A172 (cell line): ENCODE measurements at regions not wholly inside any gene's neighbourhood (a gene's known extent, or its start where the extent isn't known, plus 50 kb on each side); places are given as distances from the start of the nearest gene placed in this dataset.

ENCODE experiments used
- DNase-seq: peaks from one replicate; pipeline ENCODE4 v3.0.0-alpha.2; 2015; ENCODE audit warnings: low spot score

DNA sequence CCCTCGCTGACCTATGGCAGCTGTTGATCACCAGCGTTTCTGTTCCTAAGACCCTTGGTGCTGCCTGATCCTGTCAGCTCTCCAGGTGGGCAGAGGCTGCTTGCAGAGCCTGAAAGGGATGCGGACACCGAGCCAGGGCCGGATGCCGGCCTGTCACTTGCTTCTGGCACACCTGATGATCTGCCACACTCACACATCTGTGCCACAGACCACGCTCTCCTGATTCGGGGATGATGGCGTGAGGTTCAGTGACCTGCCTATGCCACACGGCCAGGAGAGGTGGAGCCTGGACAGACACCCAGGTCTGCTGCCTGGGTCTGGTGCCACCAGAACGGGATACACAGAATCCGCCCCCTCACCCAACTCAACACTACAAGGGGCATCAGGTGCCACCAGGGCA lies 129.4 kb upstream of the GLI2 start:
- no peak for DNase-seq

DNA sequence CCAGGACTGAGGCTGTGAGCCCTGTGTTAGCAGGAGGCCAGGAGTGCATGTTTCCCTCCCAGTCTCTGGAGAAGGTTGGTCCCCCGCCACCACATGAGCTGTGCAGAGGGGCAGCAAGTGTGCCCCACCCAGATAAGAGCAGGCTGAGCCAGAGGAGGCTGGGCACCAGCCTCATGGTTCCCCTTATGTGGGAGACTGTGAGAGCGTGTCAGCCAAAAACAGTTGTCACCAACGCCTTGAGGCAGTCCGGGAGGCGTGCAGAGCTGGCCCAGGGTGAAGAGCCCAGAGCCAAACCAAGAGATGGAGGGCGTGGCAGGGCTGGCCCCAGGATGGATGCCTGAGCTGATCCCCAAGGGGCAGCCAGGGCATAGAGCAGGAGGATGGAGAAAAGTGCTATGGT lies 128.7 kb upstream of the GLI2 start:
- no peak for DNase-seq

DNA sequence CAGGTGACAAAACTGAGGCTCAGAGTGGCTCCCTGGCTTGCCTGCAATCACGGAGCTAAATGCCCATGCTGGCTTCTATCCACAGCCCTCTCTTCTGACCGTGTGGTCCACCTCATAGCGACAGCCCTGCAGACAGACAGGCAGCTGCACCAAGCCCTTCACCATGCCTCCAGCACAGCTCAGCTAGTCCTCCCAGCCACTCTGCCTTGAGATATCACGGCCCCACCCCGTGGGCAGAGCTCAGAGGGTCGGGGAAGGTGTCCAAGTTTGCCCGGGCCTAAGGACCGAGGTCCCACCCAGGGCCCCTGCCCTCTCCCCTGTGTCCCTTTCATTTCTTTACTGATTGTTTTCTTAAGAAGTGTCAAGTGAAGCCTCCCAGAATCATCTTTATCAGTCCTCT lies 128.2 kb upstream of the GLI2 start:
- DNase-seq: no peak

DNA sequence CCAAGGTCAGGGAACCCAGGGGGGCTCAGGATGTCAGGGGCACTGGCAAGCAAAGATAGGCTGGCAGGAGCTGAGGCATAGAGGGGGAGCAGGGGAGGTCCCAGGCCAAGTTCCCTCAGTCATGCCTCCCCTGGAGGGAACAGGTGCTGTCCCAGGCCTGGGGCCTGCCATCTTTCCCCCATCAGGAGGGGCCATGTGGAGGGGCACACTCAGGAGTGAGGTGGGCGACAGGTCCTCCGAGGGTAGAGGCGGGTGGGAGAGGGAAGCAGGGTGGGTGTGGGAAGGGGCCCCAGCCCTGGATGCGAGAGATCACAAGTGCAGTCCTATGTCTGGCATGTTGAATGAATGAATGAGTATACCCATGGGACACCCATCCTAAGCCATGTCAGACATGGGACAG lies 127.7 kb upstream of the GLI2 start:
- no peak for DNase-seq

DNA sequence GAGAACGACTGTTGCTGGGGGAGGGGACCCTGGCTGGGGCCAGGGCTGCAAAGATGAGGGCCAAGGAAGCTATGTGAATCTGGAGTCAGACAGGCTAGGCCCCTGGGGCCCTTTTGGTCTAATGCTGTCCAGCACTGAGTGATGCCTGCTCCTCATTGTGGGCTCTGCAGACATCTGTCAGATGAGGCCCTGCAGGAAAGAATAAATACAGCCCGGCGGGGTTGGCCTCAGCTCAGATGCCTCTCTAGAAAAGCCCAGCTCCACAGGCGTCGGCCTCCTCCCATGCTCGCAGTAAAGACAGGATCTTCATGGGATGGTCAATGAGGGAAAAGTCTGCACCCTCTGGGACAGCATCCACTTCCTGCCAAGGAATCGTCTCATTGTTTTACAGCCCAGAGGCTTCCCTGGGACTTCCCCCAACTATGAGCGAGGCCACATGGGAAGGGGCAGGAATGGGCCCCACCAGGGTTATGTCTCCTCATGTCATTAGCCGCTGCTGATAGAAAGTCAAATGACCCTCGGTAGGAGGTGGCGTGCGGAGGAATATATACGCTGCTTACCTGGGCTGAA lies 125.8 kb upstream of the GLI2 start:
- DNase-seq: no peak

DNA sequence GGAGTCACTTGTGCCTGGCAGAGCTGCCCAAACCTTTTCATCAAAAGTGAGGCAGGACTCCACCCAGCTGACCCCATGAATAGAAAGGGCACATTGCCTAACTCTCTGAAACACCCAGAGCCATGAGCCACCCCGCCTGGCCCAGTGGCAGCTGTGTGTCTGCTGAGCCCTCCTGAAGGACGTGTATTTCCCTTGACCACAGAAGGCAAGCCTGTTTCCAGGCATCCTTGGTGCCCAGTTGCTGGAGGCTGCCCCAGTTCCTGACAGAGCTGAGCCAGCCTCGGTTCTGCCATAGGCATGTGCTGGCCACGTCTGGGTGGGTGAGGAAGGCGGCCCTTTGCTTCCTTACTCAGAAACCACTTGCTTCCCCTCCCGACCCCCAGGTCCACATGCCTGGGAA lies 124.7 kb upstream of the GLI2 start:
- DNase-seq: no peak

DNA sequence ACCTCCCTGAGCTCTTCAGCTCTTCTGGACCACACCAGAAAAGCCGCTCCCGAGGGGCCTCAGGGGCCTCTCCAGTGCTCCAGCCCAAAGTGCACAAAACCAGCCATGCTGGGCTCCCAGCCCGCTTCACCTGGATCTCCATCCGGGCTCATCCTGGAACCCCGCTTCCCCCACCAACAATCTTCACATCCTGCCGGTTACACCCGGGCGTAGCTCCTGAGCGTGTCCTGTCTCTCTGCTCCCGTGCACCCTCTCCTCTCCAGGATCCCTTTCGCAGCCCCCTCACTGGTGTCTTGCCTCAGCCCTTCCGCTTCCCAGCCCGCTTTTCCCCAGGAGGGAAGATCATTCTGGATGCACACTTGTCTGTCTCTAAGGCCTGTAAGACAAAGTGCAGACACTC lies 123.7 kb upstream of the GLI2 start:
- DNase-seq: no peak

DNA sequence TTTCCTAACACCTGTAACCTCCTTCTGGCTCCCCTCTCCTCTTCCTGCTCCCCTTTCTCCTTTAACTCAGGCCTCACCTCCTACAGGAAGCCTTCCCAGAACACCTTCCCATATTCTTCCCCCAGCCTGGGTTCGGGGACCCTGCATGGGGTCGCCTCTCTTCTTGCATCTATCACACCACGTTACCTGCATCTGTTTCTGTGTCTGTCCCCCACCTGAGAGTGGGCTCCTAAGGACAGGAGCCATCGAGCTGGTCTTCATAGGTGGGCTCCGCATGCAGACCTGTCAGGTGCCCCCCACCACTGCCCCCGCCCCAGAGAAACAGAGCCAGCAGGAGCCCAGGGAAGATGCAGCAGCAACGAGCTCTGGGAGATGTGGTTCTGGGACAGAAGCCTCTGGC lies 123.2 kb upstream of the GLI2 start:
- no peak for DNase-seq

DNA sequence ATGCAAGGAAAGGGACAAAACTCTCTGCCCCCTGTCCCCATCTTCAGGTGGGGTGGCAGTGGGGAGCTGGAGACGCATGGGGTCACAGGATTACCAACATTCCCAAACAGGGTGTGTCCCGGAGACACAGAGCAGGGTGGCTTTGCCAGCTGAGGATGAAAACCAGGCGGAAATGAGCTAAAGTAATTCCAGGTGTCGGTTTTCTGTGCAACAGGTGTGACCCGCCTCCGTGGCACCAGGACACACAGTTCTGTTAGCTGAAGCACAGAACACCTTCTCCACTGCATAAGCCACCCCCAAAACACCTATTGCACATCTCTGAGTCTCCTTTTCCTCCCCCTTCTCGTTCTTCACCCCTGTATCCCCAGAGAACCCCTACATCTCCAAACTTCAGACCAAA lies 122.7 kb upstream of the GLI2 start:
- no peak for DNase-seq

DNA sequence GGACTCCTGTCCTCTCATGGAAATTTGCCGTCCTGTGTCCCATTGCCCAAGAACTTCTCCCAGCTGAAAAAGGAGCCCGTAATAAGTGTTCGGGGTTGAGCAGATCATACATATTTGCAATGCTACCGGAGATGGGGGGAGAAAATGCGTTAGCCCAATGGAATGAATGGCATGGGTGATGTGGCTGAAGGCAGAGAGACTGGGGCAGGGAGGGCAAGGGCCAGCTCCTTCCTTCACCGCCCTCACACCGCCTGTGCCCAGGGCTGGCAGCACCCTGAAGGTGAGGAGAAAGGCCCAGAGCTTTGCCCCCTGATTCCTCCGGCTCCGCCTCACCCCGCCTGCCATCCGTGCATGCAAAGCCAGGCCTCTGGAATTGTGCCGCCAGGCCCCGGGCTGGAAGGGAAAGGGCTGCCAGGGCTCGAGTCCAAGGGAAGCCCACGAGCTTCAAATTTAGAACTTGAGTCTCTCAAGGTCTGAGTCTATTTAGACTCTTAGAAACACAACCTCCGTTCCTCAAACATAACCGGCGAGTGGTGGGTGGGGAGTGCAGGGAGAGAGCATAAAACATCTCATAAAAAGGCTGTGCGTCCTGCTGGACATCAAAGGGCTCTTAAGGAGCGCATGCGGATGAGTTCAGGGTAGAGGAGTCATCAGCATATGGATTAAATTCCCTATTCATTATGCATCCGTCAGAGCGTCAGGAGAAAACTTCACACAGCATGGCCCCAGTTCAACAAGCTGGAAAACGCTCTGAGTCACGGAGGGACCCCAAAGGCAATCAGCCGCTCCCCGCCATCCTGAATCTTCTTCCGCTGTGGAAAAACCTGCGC lies 121.7 kb upstream of the GLI2 start:
- no peak for DNase-seq

DNA sequence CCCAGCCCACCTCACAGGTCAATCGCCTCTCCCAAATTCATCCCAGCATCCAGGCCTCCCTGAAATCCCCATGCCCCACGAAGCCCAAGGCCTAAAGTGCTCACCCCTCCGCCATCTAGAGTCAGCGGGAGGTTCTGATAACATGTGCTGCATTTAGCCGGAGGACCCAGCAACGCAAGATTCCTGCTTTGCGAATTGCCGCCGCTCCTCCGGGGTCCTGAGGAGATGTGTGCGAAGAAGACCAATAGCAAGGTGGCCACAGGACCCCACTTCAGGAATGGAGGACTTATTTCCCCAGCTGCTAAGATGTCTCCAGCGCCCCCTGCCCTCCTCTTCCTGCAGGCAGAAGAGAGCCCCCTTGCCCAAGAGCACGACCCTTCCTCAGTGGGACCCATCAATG lies 120.8 kb upstream of the GLI2 start:
- DNase-seq: no peak

DNA sequence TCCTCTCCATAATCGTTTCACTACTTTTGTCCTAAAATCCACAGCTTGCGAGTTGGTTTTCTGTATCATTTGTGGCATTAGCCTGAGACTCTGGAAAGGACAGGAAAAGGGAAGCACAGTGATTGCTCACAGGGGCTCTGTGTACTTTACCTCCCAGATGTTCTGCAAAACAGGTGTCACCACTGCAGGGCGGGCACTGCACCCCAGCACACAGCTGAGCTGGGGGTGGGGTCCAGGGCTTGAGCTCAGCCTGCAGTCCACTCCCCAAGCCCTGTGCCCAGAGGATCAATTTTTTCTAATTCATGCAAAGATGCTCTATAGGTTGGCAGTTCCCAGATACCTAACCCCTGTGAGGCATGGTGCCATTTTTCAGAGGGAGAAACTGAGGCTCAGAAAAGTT lies 119.4 kb upstream of the GLI2 start:
- DNase-seq: no peak

DNA sequence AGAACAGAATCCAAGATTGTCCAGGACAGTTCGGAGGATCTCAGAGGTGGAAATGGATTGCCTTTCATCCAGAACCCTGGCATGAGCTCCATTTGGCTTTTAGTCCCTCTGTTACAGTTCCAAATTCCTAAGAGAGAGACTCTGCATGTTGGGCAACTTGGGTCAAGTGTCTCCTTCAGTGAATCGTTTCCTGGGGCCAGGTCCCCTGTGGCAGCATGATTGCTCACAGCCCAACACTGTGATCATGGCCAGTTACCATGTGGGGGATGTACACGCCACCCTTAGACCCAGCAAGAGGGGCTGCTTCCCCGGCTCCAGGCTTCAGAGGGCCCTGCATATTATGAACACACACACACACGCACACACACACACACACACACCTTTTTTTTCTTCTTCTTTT lies 118.6 kb upstream of the GLI2 start:
- no peak for DNase-seq

DNA sequence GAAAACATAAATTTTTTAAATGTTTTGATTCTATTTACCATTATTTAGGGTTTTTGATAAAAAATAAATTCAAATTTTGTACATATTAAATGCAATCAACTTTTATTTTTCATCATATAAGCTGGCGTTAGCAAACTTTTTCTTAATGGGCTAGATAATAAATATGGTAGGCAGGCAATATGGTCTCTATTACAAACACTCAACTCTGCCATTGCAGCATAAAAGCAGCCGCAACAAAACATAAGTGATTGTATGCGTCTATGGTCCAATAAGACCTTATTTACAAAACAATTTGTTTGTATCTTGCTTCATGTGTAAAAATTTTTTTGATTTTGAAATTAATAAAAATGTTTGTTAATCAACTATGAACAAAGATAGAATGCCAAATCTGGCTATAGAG lies 116.8 kb upstream of the GLI2 start:
- DNase-seq: no peak

DNA sequence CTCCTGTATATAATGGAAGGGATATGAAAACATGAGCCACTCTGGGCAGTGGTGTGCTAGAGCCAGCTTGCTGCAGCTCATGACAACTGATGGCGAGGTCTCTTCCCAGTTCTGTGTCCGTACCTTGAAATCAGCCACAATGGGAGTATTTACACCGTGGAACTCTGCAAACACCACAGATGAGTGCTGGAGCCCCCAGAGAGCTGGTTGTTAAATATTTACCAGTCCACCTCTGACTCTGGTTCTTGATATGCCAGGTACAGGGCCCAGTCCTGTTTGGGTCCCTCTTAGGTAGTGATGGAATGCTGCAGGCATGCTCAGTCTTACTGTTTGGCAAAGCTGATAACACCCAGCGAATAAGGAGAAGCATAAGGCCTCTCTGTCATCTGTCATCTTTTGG lies 116.1 kb upstream of the GLI2 start:
- no peak for DNase-seq

DNA sequence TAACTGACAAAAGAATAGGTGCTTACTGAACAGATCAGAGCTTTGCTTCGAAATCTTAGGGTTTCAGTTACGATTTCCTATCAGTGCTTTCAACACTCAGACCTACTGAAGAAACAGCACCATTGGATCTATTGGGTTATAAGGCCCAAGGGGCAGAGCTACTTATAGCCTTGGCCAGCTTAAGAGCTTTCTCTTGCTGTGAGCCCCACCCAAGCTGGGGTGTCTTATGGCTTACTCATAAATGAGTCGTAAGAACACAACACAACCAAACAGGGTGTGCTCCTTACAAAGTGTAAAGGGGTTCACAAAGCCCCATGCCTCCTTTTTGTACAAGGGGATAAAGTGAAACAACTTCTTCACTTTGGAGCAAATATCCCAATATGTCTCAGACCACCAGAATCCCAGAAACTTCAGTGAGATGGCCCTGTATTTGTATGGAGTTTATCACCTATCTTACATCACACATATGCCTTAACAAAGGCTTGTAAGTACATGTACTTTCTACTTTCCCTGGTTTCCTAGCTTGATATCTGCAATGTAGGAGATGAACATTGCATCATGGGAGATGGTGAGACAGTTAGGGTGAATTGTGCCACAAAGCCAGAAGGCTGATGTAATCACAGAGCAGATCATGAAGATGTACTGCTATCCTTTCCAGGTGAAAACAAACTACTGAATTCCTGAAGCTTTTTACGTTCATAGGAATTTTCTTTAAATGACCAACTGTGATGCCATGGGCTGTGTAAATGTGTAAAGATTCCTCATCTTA lies 115.5 kb upstream of the GLI2 start:
- DNase-seq: peak; percentile 16

DNA sequence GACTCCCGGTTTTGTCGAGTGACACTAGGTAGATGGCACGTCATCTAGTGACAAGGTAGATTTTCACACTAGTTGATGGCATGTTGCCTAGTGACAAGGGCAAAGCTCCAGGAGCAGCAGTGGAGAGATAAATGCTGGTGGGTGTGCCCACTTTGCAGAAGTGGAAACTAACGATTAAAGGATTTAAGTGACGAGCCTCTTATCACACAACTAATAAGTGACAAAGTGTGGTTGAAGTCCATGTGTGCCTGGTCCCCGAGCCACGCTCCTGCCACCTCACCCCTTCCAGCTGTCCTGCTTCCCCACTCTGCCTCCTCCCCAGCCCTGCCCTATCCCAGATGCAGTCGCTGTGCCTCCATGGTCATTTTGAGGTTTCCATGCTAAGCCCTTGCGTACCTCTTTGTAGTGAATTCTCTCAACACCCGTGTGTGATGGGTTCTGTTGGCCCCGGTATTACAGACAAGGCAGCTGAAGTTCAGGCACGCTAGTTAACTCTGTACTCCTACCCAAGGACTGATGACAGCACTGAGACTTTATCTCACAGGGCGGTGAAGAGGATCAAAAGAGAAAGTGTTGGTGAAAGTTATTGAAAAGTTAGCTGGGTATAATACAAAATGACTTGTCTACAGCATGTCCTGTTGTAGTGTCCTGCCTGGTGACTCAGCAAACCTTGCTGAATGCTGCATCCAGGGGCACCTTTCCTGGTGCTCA lies 113.4 kb upstream of the GLI2 start:
- DNase-seq: no peak

DNA sequence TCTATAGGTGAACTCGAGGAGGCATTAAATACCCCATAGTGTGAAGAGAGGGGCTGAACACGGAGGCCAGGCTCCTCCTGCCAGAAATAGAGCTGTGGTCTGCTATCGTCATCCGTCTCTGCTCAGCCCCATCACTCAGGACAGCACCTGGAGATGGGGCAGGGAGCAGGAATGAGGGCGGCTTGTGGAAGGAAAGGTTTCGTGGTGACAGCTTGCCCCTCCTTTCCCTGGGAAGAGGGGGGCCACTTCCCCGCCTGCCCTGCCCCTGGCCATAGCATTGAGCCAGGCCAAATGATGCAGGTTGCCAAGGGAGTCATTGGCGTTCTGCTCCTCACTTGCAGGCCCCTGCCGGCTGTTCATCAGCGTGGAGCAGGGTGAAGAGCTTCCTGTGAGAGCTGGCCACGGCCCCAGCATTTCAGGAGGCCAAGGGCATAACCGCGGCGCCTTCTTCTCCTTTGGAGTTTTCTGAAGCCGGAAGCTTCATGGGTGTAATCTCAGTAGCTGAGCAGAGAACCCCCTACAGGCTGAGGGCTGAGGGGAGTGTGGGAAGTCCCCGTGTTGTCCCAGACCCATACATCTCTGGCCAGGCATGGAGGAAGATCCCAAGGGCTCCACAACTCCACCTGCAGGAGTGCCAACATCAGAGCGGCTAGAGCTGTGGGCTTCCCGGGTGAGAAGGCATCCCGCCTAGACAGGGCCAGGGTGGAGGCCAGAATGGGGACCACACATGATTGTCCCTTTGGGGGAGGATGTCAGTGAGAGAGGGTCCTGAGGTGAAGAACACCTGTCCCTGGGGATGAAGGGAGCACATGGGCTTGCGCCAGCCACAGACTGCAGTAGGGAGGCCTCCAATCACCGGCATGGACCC lies 112.5 kb upstream of the GLI2 start:
- DNase-seq: no peak

DNA sequence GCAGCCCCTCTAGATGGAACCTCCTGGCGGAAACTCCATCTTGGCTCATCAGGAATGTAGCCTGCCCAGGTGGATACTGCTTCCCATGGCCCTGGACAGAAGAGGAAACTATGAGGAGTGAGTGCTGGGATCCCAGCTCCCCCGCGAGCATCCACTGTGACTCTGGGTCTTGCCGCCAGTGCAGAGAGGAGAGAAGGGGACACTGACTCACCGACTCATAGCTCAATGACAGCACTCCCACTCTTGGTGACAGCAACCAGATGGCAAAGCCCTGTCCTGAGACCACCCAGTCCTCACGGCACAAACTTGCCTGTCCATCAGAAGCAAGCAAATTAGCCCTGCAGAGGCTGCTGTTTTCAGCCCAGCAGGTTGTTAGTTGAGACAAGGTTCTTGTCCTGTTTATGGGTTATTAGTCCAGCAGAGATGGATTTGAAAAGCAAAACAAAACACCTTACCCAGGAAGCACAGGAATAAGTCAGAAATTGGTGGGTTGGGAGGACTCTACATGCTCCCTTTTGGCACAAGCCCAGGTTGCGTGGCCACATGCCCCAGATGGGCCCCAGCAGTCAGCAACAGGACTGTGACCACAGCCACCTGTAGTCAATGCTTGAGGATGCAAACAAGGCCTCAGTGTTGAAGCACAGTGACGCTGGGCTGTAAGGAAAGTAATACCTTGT lies 111.5 kb upstream of the GLI2 start:
- DNase-seq: no peak

DNA sequence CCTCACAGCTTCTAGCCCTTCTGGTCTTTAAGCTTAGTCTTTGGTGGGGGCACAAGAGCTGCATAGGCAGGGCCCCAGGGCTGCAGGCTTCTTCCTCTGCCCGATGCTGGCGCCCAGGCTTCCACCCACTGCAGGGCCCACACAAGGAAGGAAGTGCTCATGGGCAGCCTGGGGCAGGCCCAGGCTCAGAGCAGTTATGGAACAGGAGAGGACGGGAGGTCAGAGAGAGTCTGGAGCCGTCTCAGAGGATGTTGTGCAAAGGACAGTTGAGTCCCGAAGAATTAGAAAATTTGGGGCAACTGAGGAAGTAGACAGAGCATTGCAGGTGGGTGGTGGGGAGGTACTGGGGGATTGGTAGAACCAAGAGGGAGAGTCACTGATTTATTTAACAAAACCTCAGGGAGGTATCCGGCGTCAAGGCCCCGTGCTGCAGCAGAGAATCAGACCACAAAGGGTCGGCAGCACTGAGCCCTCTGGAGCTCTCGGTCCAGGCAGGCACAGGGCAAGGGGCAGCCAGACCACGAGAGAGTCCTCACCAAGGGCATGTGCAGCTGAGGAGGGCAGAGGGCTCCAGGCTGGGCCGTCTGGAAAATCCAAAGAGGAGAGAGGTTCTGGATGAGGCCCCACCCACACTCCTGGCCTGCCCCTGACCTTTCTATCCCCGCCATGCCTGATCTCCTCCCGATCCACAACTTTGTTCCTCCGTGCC lies 110.8 kb upstream of the GLI2 start:
- no peak for DNase-seq
